HG03108 (cell line): ENCODE measurements at regions not wholly inside any gene's neighbourhood (a gene's known extent, or its start where the extent isn't known, plus 50 kb on each side); places are given as distances from the start of the nearest gene placed in this dataset.
"Not testable (repeated sequence)": the region's sequence is repeated elsewhere in the genome, so short reads cannot be mapped to it uniquely, and the experiment has no call there.

Experiments used
- ATAC-seq: cut with Tn5 transposase; IDR thresholded peaks from one replicate; pipeline ENCODE4 v1.9.1; 2021; ENCODE audit warnings: moderate library complexity; ENCODE audit not compliant: unreplicated experiment

DNA sequence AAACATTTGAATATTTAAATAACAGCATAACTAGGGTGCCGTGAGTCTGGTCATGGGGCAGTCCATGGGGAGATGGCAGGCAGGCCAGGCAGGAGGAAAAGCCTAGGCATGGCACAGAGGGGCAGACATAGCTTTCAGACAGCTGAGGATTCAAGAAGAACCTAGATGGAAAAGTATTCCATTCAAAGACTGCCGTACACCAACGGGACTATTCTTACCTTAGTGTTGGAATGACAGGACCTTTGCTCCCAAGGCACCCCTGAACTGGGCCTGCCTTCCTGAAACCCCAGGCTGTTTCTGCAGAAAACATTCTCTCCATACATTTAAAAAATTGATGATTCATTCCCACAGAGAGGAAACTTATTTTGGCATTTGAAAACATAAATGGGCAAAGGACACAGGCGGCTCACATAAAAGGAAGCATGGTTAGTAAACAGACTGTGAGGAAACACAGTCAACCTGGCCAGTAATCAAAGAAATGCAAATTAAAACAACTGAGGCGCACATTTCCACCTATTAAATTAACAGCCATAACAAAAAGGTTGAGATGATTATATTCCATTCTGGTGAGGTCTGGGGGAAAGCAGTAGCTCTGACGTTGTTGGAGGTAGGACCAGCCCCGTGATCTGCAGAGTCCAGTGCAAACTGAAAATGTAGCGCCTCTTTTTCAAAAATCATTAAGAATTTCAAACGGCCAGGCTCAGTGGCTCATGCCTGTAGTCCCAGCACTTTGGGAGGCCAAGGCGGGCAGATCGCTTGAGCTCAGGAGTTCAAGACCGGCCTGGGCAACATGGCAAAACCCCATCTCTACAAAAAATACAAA lies 71.3 kb upstream of the SMAD3 start:
- no peak for ATAC-seq

- ATAC-seq = no peak
These were observed 70.3 kb upstream of the SMAD3 start for GRCh38 chr15:66994927-66995656.

DNA sequence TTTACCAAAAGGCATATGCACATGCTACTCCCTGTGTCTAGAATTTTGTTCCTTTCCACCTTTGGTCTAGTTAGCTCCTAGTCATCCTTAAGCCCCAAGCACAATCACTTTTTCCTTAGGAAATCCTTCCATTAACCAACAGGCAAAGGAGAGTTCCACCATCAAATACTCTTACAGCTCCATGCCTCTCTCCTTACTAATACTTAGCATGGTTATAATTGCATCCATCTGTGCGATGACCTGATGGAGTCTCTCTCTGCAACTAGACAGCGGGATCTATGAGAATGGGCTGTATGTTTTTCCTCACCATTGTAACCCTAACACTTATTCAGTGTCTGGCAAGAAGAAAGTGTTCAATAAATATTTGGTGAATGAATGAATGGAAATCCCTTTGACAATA lies 69.3 kb upstream of the SMAD3 start:
- ATAC-seq = no peak

- no peak for ATAC-seq
These were observed 68.2 kb upstream of the SMAD3 start for GRCh38 chr15:66997212-66997611.

DNA sequence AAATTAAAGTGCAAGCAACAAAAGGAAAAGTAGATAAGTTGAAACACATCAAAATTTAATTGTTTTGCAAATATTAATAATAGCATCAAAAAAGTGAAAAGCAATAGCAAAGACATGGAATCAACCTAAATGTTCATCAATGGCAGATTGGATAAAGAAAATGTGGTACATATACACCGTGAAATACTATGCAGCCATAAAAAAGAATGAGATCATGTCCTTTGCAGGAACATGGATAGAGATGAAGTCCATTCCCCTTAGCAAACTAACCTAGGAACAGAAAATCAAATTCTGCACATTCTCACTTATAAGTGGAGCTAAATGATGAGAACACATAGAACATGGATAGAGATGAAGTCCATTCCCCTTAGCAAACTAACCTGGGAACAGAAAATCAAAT lies 67.2 kb upstream of the SMAD3 start:
- not testable (repeated sequence) for ATAC-seq

DNA sequence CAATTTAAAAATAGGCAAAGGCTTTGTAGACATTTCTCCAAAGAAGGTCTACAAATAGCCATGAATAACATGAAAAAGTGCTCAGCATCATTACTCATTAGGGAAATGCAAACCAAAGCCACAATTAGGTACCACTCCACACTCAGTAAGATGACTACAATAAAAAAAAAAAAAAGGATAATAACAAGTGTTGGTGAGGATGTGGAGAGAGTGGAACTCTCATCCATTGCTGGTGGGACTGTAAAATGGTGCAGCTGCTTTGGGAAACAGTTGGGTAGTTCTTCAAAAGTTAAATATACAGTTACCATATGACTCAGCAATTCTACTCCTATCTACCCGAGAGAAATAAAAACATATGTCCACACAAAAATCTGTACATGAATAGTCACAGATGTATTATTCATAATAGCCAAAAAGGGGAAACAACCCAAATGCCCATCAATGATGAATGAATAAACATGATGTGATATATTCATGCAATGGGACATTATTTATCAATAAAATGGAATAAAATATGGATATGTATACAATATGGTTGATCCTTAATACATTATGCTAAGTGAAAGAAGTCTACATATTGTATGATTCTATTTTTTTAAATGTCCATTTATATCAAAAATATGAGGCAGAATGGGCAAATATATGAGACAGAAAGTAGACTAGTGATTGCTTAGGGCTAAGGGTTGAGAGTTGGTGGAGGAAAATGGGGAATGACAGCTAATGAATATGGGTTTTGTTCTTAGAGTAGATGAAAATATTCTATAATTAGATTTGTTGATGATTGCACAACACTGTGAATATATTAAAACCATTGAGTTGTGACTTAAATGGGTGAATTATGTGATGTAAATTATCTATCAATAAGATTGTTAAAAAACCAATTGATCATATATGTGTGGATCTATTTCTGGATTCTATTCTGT lies 66.1 kb upstream of the SMAD3 start:
- no peak for ATAC-seq

GRCh38 chr15:67000896-67001295 lies 64.5 kb upstream of the SMAD3 start:
- no peak for ATAC-seq

DNA sequence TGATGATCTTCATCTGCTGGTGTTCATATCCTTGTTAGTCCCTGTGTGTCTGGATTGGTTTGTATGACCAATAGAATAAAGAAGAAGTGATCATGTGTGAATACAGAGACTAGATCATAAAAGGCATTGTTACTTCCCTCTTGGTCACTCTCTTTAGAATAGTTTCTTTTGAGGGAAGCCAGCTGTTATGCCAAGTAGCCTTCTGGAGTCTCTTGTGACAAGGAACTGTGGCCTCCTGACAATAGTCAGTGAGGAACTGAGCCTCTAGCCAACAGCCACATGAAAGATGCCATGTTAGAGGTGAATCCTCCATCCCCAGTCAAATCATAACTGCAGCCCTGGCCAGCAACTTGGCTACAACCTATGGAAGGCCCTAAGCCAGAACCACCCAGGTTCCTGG lies 63.0 kb upstream of the SMAD3 start:
- no peak for ATAC-seq

DNA sequence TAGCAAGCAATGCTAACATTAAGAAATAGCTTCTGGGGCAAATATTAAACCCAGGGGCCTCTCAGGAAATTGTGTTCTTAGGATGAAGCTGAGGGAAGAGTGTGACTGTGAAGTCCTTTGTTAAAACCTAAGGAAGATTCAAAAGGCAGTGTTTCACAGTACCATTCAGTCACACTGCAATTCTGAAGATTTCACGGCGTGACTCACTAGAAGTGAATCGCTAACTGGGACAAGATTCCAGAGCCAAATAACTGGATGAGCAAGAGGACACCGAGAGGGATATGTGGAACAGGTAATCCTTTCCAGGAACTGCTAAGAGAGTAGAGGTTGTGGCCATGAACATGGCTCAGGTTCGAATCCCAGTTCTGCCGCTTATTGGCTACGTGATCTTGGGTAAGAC lies 61.8 kb upstream of the SMAD3 start:
- no peak for ATAC-seq

- no peak for ATAC-seq
These were observed 61.3 kb upstream of the SMAD3 start for GRCh38 chr15:67004142-67004541.

- no peak for ATAC-seq
These were observed 60.0 kb upstream of the SMAD3 start for GRCh38 chr15:67005294-67005996.

GRCh38 chr15:67006083-67007065 lies 59.0 kb upstream of the SMAD3 start:
- ATAC-seq = no peak

DNA sequence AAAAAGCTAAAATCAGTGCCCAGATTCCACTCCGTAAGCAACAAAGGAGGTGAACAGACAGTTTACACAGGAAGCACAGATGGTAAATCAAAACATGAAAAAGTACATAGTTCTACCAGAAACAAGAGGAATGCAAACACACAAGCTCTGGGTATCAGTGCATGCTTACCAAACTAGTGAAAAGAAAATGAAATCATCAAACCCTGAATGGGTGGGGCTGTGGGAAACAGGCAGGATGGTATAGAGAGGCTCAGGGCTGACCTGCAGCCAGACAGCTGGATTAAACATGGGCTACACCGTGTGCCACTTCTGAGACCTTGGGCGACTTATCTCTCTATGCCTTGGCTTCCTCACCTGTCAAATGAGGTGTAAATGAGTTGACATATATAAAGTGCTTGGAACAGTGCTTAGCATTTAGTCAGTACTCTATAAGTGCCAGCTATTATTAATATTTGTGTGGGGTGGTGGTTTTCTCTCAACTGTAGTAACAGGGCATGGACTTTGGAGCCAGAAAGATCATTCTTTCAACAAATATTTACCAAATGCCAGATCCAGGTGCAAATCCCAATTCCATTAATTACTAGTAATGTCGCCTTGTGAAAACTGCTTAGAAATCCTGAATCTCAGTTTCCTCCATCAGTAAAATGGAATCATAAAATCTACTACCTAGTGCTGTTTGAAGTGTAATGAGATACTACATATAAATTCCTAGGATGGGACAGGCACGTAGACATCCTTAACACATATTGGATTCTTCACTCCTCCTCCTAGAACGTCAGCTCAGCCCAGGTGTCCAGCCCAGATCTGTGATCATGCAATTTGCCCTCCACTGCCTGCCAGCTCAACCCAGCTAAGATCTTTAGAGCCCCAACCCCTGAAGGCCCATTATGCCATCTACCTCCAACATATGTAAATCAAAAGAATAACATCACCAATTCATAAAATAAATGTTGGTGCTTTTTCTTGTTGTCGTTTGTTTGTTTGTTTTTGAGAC lies 55.5 kb upstream of the SMAD3 start:
- ATAC-seq = no peak

DNA sequence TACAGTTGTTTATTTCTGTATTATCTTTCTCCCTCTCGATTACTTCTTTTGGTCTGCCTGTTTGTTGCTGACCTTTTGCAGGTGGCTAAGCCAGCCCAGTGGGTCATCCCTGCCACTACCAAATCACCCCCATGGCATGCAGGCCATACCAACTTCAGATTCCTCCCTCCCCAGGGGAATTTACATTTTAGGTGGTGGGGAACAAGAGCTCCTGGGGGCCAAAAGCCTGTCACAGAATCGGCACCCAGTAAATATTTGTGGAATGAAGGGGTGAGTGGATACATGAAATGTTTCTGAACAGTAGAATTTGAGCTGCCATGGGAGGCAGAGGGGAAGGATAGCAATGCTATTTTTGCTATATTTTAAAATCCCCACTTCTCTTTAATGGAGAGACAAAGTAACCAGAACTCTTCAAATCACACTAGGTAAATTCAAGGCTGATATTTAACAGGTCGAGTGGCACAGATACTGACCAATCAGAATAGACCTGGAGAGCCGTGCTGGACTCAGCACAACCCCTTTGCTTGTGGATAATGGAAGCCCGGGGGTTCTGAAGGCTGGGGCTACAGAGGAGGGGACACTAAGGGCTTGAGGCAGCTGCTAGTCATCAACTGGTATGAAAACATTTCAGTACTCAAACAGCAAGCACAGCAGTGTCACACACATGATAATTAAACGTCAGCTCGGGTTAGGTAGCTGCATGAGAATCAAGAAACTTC lies 54.3 kb upstream of the SMAD3 start:
- no peak for ATAC-seq

GRCh38 chr15:67011617-67012005 lies 53.8 kb upstream of the SMAD3 start:
- ATAC-seq = no peak

- no peak for ATAC-seq
These were observed 51.7 kb upstream of the SMAD3 start for GRCh38 chr15:67013696-67014095.
